ENCODE measurements at regions not wholly inside any gene's neighbourhood (a gene's known extent, or its start where the extent isn't known, plus 50 kb on each side); places are given as distances from the start of the nearest gene placed in this dataset.
"Not testable (repeated sequence)": the region's sequence is repeated elsewhere in the genome, so short reads cannot be mapped to it uniquely, and the experiment has no call there.

DNA sequence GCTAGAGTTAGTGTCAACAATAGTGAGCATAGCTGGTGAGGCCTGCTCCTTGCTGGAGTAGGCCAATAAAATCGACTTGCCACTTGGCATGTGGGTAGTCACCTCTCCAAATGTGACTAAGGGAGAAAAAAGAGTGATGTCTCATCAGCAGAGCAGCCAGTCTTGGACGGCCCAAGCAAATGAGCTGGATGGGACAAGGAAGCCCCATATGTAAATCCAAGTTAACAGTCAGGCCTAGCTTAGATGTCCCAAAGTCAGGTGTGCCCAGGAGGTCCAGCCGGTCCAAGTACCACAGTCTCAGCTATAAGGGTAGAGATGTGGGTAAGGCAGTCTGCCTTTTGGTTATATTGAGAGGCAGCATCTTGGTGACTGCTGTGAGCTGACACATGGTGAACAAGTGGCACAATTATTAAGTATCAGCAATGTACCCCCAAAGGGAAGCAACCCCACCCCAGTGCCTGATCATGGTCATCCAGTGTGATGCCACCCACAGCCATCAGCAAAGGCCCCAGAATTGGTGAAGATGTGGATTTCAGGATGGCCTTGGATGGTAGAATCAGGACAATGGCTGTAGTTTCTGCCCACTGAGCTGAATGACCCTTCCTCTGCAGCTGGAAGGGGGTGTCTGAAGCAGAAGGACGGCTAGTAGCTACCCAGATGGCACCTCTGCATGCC is 83.4 kb downstream of the TNFRSF13B start:
- Histone ChIP-seq H3K9me3 (ENCODE audit: low read depth) (no peaks in the 10 kb centered on the region), H3K4me1 (no peaks in the 10 kb centered on the region), H3F3A (ENCODE audit: low read depth) (no peaks in the 10 kb centered on the region), H3K4me2 (no peak overlapping the region), H3K27ac (no peak overlapping the region), H3K4me3 (no peak overlapping the region), H3K36me3 (no peaks in the 10 kb centered on the region), H3K9ac (no peak overlapping the region), H3K27me3 (no peaks in the 10 kb centered on the region), H2AFZ (replicated peaks) (no peak overlapping the region), H4K20me1 (ENCODE audit: low read depth) (no peaks in the 10 kb centered on the region), H3K79me2 (ENCODE audit: low read depth) (no peaks in the 10 kb centered on the region)
- H3K4me3 Mint-ChIP-seq = no peak overlapping the region
- H3K27me3 Mint-ChIP-seq (ENCODE audit: insufficient read depth, low read depth) = no peaks in the 10 kb centered on the region
- no peak for DNase-seq (ENCODE audit: low spot score)
- H3K9me3 Mint-ChIP-seq = peaks cover 2% of the 10 kb centered on the region
- H3K36me3 Mint-ChIP-seq = no peaks in the 10 kb centered on the region
- H3K27ac Mint-ChIP-seq = no peak overlapping the region
- no peaks in the 10 kb centered on the region for H3K4me1 Mint-ChIP-seq
- TF ChIP-seq EZH2 (IDR thresholded peaks at IDR 0.05) (no peak), EZH2phosphoT487 (IDR thresholded peaks at IDR 0.05) (no peak)
- TF ChIP-seq, protein P1, sequence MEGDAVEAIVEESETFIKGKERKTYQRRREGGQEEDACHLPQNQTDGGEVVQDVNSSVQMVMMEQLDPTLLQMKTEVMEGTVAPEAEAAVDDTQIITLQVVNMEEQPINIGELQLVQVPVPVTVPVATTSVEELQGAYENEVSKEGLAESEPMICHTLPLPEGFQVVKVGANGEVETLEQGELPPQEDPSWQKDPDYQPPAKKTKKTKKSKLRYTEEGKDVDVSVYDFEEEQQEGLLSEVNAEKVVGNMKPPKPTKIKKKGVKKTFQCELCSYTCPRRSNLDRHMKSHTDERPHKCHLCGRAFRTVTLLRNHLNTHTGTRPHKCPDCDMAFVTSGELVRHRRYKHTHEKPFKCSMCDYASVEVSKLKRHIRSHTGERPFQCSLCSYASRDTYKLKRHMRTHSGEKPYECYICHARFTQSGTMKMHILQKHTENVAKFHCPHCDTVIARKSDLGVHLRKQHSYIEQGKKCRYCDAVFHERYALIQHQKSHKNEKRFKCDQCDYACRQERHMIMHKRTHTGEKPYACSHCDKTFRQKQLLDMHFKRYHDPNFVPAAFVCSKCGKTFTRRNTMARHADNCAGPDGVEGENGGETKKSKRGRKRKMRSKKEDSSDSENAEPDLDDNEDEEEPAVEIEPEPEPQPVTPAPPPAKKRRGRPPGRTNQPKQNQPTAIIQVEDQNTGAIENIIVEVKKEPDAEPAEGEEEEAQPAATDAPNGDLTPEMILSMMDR (IDR thresholded peaks at IDR 0.05) = no peak

DNA sequence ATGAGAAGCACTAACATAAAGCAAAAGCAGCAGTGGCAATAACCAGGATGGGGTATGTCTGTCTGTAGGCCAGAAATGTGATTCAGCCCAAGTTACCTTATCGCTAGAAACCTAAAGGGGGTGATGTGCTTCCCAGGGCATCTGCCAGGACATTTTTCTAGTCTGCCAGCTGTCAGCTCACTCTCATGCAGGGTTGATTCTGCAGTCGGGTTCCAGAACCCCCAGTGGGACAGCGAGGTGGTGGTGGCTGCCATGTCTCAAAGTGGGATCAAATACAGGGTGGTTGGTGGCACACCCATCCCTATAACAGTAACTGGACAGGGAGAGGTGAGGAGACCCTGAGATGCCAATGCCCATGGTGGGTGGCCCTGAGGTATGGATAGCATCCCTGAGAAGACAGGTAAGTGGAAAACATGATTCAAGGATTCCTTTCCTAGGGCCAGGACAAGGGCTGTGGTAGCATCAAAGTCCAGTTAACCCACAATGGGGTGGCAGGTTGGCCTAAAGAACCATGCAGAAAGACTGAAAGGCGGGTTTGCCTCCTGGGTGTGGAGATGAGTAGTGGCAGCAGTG is 84.3 kb downstream of the TNFRSF13B start:
- Mint-ChIP-seq H3K4me1 (no peaks in the 10 kb centered on the region), H3K9me3 (peaks cover 2% of the 10 kb centered on the region), H3K4me3 (no peak overlapping the region), H3K27ac (no peak overlapping the region), H3K36me3 (no peaks in the 10 kb centered on the region), H3K27me3 (ENCODE audit: insufficient read depth, low read depth) (no peaks in the 10 kb centered on the region)
- Histone ChIP-seq H3K27ac (no peak overlapping the region), H3K4me3 (no peak overlapping the region), H3K27me3 (no peaks in the 10 kb centered on the region), H3K79me2 (ENCODE audit: low read depth) (no peaks in the 10 kb centered on the region), H4K20me1 (ENCODE audit: low read depth) (no peaks in the 10 kb centered on the region), H3K9me3 (ENCODE audit: low read depth) (no peaks in the 10 kb centered on the region), H3F3A (ENCODE audit: low read depth) (no peaks in the 10 kb centered on the region), H2AFZ (replicated peaks) (no peak overlapping the region), H3K4me1 (no peaks in the 10 kb centered on the region), H3K36me3 (no peaks in the 10 kb centered on the region), H3K4me2 (no peak overlapping the region), H3K9ac (no peak overlapping the region)
- no peak for DNase-seq (ENCODE audit: low spot score)
- TF ChIP-seq, protein P1 (IDR thresholded peaks at IDR 0.05) = no peak
- TF ChIP-seq EZH2 (IDR thresholded peaks at IDR 0.05) (no peak), EZH2phosphoT487 (IDR thresholded peaks at IDR 0.05) (no peak)

DNA sequence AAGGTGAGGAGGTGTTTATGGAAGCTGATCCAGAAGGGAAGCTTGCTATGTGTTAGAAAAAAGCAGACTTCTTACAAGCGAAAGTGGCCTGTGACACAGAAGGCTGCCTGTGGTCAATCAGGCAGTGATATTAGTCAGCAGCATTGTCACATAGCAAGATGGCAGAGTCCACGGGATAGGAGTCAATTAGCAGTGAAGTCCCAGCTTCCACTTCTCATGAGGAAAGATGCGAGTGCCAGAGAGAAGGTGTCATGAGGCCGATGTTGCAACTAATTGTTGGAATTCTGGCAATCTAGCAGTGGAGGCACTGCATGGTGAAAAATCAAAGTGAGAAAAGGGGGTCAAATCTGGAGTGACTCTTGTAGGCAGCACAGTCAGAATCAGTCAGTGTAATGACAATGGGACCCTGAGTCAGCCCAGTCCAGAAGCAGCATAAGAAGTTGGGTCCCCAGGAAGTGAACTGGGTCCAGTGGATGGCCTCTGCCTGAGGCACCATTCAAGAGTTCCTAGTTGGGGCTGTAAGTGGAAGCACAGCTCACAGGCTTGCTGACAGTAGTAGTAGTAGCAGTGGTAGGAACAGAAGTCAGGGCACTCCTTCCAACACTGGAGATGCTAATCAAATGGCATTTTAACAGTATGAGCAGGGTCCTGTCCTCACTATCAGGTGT is 85.1 kb downstream of the TNFRSF13B start:
- H3K4me1 Mint-ChIP-seq = no peaks in the 10 kb centered on the region
- no peak overlapping the region for H3K27ac Mint-ChIP-seq
- Histone ChIP-seq H3K4me1 (no peaks in the 10 kb centered on the region), H3K9me3 (ENCODE audit: low read depth) (no peaks in the 10 kb centered on the region), H3K79me2 (ENCODE audit: low read depth) (no peaks in the 10 kb centered on the region), H3K4me3 (no peak overlapping the region), H3K36me3 (no peaks in the 10 kb centered on the region), H3K27me3 (no peaks in the 10 kb centered on the region), H2AFZ (replicated peaks) (no peak overlapping the region), H3F3A (ENCODE audit: low read depth) (no peaks in the 10 kb centered on the region), H3K27ac (no peak overlapping the region), H3K9ac (no peak overlapping the region), H3K4me2 (no peak overlapping the region), H4K20me1 (ENCODE audit: low read depth) (no peaks in the 10 kb centered on the region)
- H3K4me3 Mint-ChIP-seq = no peak overlapping the region
- DNase-seq (ENCODE audit: low spot score) = no peak
- peaks cover 2% of the 10 kb centered on the region for H3K9me3 Mint-ChIP-seq
- no peaks in the 10 kb centered on the region for H3K27me3 Mint-ChIP-seq (ENCODE audit: insufficient read depth, low read depth)
- no peaks in the 10 kb centered on the region for H3K36me3 Mint-ChIP-seq
- TF ChIP-seq EZH2phosphoT487 (IDR thresholded peaks at IDR 0.05) (no peak), EZH2 (IDR thresholded peaks at IDR 0.05) (no peak)
- TF ChIP-seq, protein P1 (IDR thresholded peaks at IDR 0.05) = no peak

DNA sequence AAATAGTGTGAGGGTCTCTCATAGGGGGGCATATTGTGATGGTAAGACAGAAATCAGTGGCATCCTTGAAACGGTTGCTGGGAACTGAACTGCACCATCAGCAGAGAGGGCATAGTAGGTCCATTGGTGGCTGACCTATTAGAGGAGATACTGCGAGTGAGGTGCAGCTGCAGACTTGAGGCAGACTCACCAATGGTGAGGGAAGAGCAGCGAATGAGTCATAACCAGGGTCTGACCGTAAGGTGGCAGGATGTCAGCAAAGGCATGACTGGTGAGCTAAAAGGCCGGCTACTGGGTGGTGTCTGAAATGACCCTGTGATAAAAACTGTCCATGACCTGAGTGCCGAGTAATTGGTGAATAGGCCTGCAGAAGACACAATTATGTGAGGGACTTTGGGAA is 86.7 kb downstream of the TNFRSF13B start:
- not testable (repeated sequence) for H3K4me1 Mint-ChIP-seq; H3K9ac ChIP-seq; H3K9me3 Mint-ChIP-seq; H4K20me1 ChIP-seq (ENCODE audit: low read depth); H3K27ac ChIP-seq; H3F3A ChIP-seq (ENCODE audit: low read depth); DNase-seq (ENCODE audit: low spot score); H3K36me3 Mint-ChIP-seq; H3K9me3 ChIP-seq (ENCODE audit: low read depth); H3K27me3 Mint-ChIP-seq (ENCODE audit: insufficient read depth, low read depth); H3K4me3 Mint-ChIP-seq; H3K4me3 ChIP-seq; H3K36me3 ChIP-seq; H3K4me1 ChIP-seq; H3K4me2 ChIP-seq; H3K27ac Mint-ChIP-seq; H3K27me3 ChIP-seq; H3K79me2 ChIP-seq (ENCODE audit: low read depth); H2AFZ ChIP-seq (replicated peaks)

DNA sequence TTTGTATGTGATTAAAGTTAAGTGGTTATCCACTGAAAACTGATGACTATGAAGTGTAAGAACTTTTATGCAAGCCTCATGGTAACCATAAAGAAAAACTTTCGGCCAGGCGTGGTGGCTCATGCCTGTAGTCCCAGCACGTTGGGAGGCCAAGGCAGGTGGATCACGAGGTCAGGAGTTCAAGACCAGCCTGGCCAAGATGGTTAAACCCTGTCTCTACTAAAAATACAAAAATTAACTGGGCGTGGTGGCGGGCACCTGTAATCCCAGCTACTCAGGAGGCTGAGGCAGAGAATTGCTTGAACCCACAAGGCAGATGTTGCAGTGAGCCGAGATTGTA is 89.0 kb downstream of the TNFRSF13B start:
- not testable (repeated sequence) for H3K27me3 Mint-ChIP-seq (ENCODE audit: insufficient read depth, low read depth); H3K4me2 ChIP-seq; H2AFZ ChIP-seq (replicated peaks); H3K9me3 Mint-ChIP-seq; H3K27ac ChIP-seq; H3F3A ChIP-seq (ENCODE audit: low read depth); H3K9ac ChIP-seq; H3K36me3 ChIP-seq; H3K27ac Mint-ChIP-seq; H3K4me1 ChIP-seq; H3K9me3 ChIP-seq (ENCODE audit: low read depth); H3K4me1 Mint-ChIP-seq; H4K20me1 ChIP-seq (ENCODE audit: low read depth); H3K27me3 ChIP-seq; H3K4me3 ChIP-seq; H3K36me3 Mint-ChIP-seq; H3K79me2 ChIP-seq (ENCODE audit: low read depth); H3K4me3 Mint-ChIP-seq; DNase-seq (ENCODE audit: low spot score)

Data from neural progenitor cell (in vitro differentiated cells).